ENCODE measurements at regions not wholly inside any gene's neighbourhood (a gene's known extent, or its start where the extent isn't known, plus 50 kb on each side); places are given as distances from the start of the nearest gene placed in this dataset.

GRCh38 chr4:178255172-178255571, 812.9 kb upstream of the AGA start:
- Histone ChIP-seq H3K4me1 (ENCODE audit: control insufficient read depth, insufficient read depth, low read length) (no peaks in the 10 kb centered on the region), H4K20me1 (ENCODE audit: control insufficient read depth, insufficient read depth) (no peaks in the 10 kb centered on the region), H2AFZ (ENCODE audit: control insufficient read depth, low read depth, low read length) (no peak overlapping the region), H3K36me3 (ENCODE audit: control insufficient read depth in 2 of 2, insufficient read depth in 2 of 2, low read length in 1 of 2) (no peaks in the 10 kb centered on the region), H3K79me2 (ENCODE audit: control insufficient read depth, insufficient read depth, low read length) (no peaks in the 10 kb centered on the region), H3K27me3 (replicated peaks in 1 of 2; ENCODE audit: control insufficient read depth in 2 of 2, insufficient read depth in 2 of 2, low read length in 1 of 2) (no peaks in the 10 kb centered on the region), H3K9me3 (replicated peaks; ENCODE audit: control insufficient read depth, insufficient read depth, low read length) (no peaks in the 10 kb centered on the region), H3K4me2 (ENCODE audit: control insufficient read depth, insufficient read depth) (no peak overlapping the region), H3K27ac (ENCODE audit: control insufficient read depth, insufficient read depth) (no peak overlapping the region), H3K9ac (ENCODE audit: control insufficient read depth, insufficient read depth, low read length) (no peak overlapping the region), H3K4me3 (no peak overlapping the region)
- DNase-seq (ENCODE audit: low read depth, low spot score) = no peak
- FAIRE-seq = no peak
- in situ Hi-C loops (cut with MboI) = no loop called here
- ChIA-PET POLR2A (no interaction called here), CTCF (no interaction called here), RAD21 (ENCODE audit: unreplicated experiment) (no interaction called here), SMC1A (ENCODE audit: uncharacterized antibody, unreplicated experiment) (no interaction called here)
- BruUV-seq (replicated peaks) = no TSS peak
- ATAC-seq = peak; percentile 53
- 4% methylated on average over 1 of the region's 1 CpG for WGBS (ENCODE audit: insufficient coverage, insufficient replicate concordance, low lambda C conversion rate, missing lambda C conversion rate)
- no peak for TF ChIP-seq ZNF207 (IDR thresholded peaks at IDR 0.05; ENCODE audit: borderline replicate concordance)
- TF ChIP-seq SPI1 (IDR thresholded peaks at IDR 0.05; ENCODE audit: borderline replicate concordance, insufficient read depth, low read depth, low read length) = peak; percentile 49; the same call in 1 of the 2 replicates
- intact Hi-C loops (cut with micrococcal nuclease; ENCODE audit: unreplicated experiment) = no loop called here

- Histone ChIP-seq H3K27me3 (replicated peaks in 1 of 2; ENCODE audit: control insufficient read depth in 2 of 2, insufficient read depth in 2 of 2, low read length in 1 of 2) (no peaks in the 10 kb centered on the region), H3K4me2 (ENCODE audit: control insufficient read depth, insufficient read depth) (no peak overlapping the region), H3K9ac (ENCODE audit: control insufficient read depth, insufficient read depth, low read length) (no peak overlapping the region), H3K4me1 (ENCODE audit: control insufficient read depth, insufficient read depth, low read length) (no peaks in the 10 kb centered on the region), H3K4me3 (no peak overlapping the region), H3K27ac (ENCODE audit: control insufficient read depth, insufficient read depth) (no peak overlapping the region), H2AFZ (ENCODE audit: control insufficient read depth, low read depth, low read length) (no peak overlapping the region), H4K20me1 (ENCODE audit: control insufficient read depth, insufficient read depth) (no peaks in the 10 kb centered on the region), H3K9me3 (replicated peaks; ENCODE audit: control insufficient read depth, insufficient read depth, low read length) (no peaks in the 10 kb centered on the region), H3K79me2 (ENCODE audit: control insufficient read depth, insufficient read depth, low read length) (no peaks in the 10 kb centered on the region), H3K36me3 (ENCODE audit: control insufficient read depth in 2 of 2, insufficient read depth in 2 of 2, low read length in 1 of 2) (no peaks in the 10 kb centered on the region)
- ATAC-seq (no peak), DNase-seq (ENCODE audit: low read depth, low spot score) (no peak), FAIRE-seq (no peak)
- ChIA-PET CTCF (no interaction called here), RAD21 (ENCODE audit: unreplicated experiment) (no interaction called here), SMC1A (ENCODE audit: uncharacterized antibody, unreplicated experiment) (no interaction called here), POLR2A (no interaction called here)
- WGBS (ENCODE audit: insufficient coverage, insufficient replicate concordance, low lambda C conversion rate, missing lambda C conversion rate) = 60% methylated on average over 2 of the region's 2 CpGs
- in situ Hi-C loops (cut with MboI) = no loop called here
- intact Hi-C loops (cut with micrococcal nuclease; ENCODE audit: unreplicated experiment) = no loop called here
- no TSS peak for BruUV-seq (replicated peaks)
- no peak for TF ChIP-seq STAT1 (conservative IDR thresholded peaks at IDR 0.05)
- no peak for TF ChIP-seq CHD1 (IDR thresholded peaks at IDR 0.05; ENCODE audit: low read depth, low read length)
- no peak for TF ChIP-seq POLR2AphosphoS5 (IDR thresholded peaks at IDR 0.05; ENCODE audit: low read length)
- no peak for TF ChIP-seq EZH2 (IDR thresholded peaks at IDR 0.05; ENCODE audit: borderline replicate concordance, control insufficient read depth, low read depth, low read length)
- TF ChIP-seq GATAD2B (conservative IDR thresholded peaks at IDR 0.05; ENCODE audit: low read depth) = no peak
- TF ChIP-seq HSF1 (IDR thresholded peaks at IDR 0.05; ENCODE audit: low read depth, low read length) = no peak
- TF ChIP-seq E4F1 (IDR thresholded peaks at IDR 0.05; ENCODE audit: borderline replicate concordance, partially characterized antibody) = no peak
- no peak for TF ChIP-seq CBFB (IDR thresholded peaks at IDR 0.05; ENCODE audit: low read depth)
- TF ChIP-seq CREB1 (IDR thresholded peaks at IDR 0.05; ENCODE audit: low read depth) = no peak
- no peak for TF ChIP-seq MYB (IDR thresholded peaks at IDR 0.05; ENCODE audit: borderline replicate concordance, low read depth, low read length)
- no peak for TF ChIP-seq POU2F2 (IDR thresholded peaks at IDR 0.05; ENCODE audit: borderline replicate concordance, low read depth, low read length)
- TF ChIP-seq SP1 (IDR thresholded peaks at IDR 0.05; ENCODE audit: low read depth, low read length) = no peak
- no peak for TF ChIP-seq USF2 (IDR thresholded peaks at IDR 0.05; ENCODE audit: borderline replicate concordance, low read depth, low read length)
- TF ChIP-seq NR2F1 (conservative IDR thresholded peaks at IDR 0.05) = no peak
Measured at GRCh38 chr4:178258603-178259002, 816.4 kb upstream of the AGA start.

Measured in GM12878 (cell line).